ENCODE measurements at regions not wholly inside any gene's neighbourhood (a gene's known extent, or its start where the extent isn't known, plus 50 kb on each side); places are given as distances from the start of the nearest gene placed in this dataset.

- no peak overlapping the region for H3K4me3 ChIP-seq
- no peaks in the 10 kb centered on the region for H3K36me3 ChIP-seq
- no peak overlapping the region for H3K27ac ChIP-seq
- peaks cover 0 to 41% (median 5%) of the 10 kb centered on the region in 9 donors for H3K27me3 ChIP-seq
- no peak for TF ChIP-seq POLR2A (IDR thresholded peaks at IDR 0.05)
- no peak for TF ChIP-seq CTCF (IDR thresholded peaks at IDR 0.05)
- no peaks in the 10 kb centered on the region for H3K9me3 ChIP-seq
- no peak for DNase-seq
- intact Hi-C loops (cut with DNase I): no loop called here
- H3K4me1 ChIP-seq: peaks cover 0 to 12% (median 0%) of the 10 kb centered on the region in 12 donors
- WGBS, 4 donors: 73 to 91% (median 82%) methylated on average over 5 of the region's 5 CpGs
- no peak for ATAC-seq
These were observed 103.9 kb downstream of the ESM1 start for GRCh38 chr5:54881286-54882005.

- no peaks in the 10 kb centered on the region for H3K9me3 ChIP-seq
- intact Hi-C loops (cut with DNase I): no loop called here
- TF ChIP-seq CTCF (IDR thresholded peaks at IDR 0.05) (no peak), POLR2A (IDR thresholded peaks at IDR 0.05) (no peak)
- no peak overlapping the region for H3K27ac ChIP-seq
- H3K4me1 ChIP-seq: peaks cover 0 to 15% (median 0%) of the 10 kb centered on the region in 12 donors
- H3K4me3 ChIP-seq: no peak overlapping the region
- WGBS, 4 donors: 80 to 95% (median 92%) methylated on average over 2 of the region's 2 CpGs
- no peaks in the 10 kb centered on the region for H3K36me3 ChIP-seq
- peaks cover 0 to 6% (median 0%) of the 10 kb centered on the region in 9 donors for H3K27me3 ChIP-seq
- ATAC-seq (no peak), DNase-seq (no peak)
These were observed 108.4 kb downstream of the ESM1 start for GRCh38 chr5:54876976-54877375.

- 55 to 74% (median 69%) methylated on average over 6 of the region's 6 CpGs for WGBS, 4 donors
- no peaks in the 10 kb centered on the region for H3K9me3 ChIP-seq
- intact Hi-C loops (cut with DNase I): no loop called here
- H3K36me3 ChIP-seq: no peaks in the 10 kb centered on the region
- no peak overlapping the region for H3K27ac ChIP-seq
- H3K4me1 ChIP-seq: peaks cover 0 to 15% (median 0%) of the 10 kb centered on the region in 12 donors
- ATAC-seq (no peak), DNase-seq (no peak)
- H3K27me3 ChIP-seq: peaks cover 0 to 6% (median 0%) of the 10 kb centered on the region in 9 donors
- H3K4me3 ChIP-seq: no peak overlapping the region
- no peak for TF ChIP-seq CTCF (IDR thresholded peaks at IDR 0.05)
- no peak for TF ChIP-seq POLR2A (IDR thresholded peaks at IDR 0.05)
These were observed 108.8 kb downstream of the ESM1 start for GRCh38 chr5:54876556-54876955.

- intact Hi-C loops (cut with DNase I): no loop called here
These were observed 110.9 kb downstream of the ESM1 start for GRCh38 chr5:54874337-54875021.

More at GRCh38 chr5:54874337-54875021, 110.9 kb downstream of the ESM1 start:
- TF ChIP-seq CTCF (IDR thresholded peaks at IDR 0.05): no peak
- TF ChIP-seq POLR2A (IDR thresholded peaks at IDR 0.05): no peak
- H3K27ac ChIP-seq: peak overlapping the region in 1 of 12 donors; percentile 30
- DNase-seq: no peak
- H3K36me3 ChIP-seq: no peaks in the 10 kb centered on the region
- WGBS, 4 donors: 44 to 51% (median 45%) methylated on average over 7 of the region's 7 CpGs
- no peaks in the 10 kb centered on the region for H3K9me3 ChIP-seq
- peaks cover 0 to 6% (median 0%) of the 10 kb centered on the region in 9 donors for H3K27me3 ChIP-seq
- peak in 1 of 4 donors; percentile 22 for ATAC-seq
- H3K4me3 ChIP-seq: no peak overlapping the region
- peaks cover 0 to 15% (median 0%) of the 10 kb centered on the region in 12 donors for H3K4me1 ChIP-seq
